Esophagus muscularis mucosa (tissue), 4 donors: ENCODE measurements at regions not wholly inside any gene's neighbourhood (a gene's known extent, or its start where the extent isn't known, plus 50 kb on each side); places are given as distances from the start of the nearest gene placed in this dataset.

Experiments
- DNase-seq: peaks from one replicate; pipeline ENCODE4 v3.0.0-alpha.2; 2017; ENCODE audit errors: extremely low spot score
- H3K27ac ChIP-seq, 4 donors: fragments of 200-600 bp; sonication (generic); replicated peaks in 1 of 4; 1 replicate in 3 of 4; 2 replicates in 1 of 4; pipeline ENCODE4 v1.5.1; 2016 to 2019; ENCODE audit warnings: mild to moderate bottlenecking in 1 of 4
- H3K27me3 ChIP-seq, 4 donors: fragments of 200-600 bp; sonication (generic); one replicate each; pipeline versions ENCODE4 v1.5.1 to v1.6.0; 2016 to 2019
- H3K36me3 ChIP-seq, 4 donors: fragments of 200-600 bp; sonication (generic); one replicate each; pipeline ENCODE4 v1.5.1; 2016 to 2019
- H3K4me1 ChIP-seq, 4 donors: fragments of 200-600 bp; sonication (generic); one replicate each; pipeline ENCODE4 v1.5.1; 2016 to 2019
- H3K4me3 ChIP-seq, 4 donors: fragments of 200-600 bp; sonication (generic); 1 replicate in 2 of 4; 2 replicates in 2 of 4; pipeline ENCODE4 v1.5.1; 2016 to 2019; ENCODE audit warnings: mild to moderate bottlenecking in 4 of 4, moderate library complexity in 1 of 4
- H3K9me3 ChIP-seq, 4 donors: fragments of 200-600 bp; sonication (generic); 1 replicate in 3 of 4; 2 replicates in 1 of 4; pipeline ENCODE4 v1.5.1; 2016 to 2019
- EP300 ChIP-seq: sonication (generic); formaldehyde crosslinking; IDR thresholded peaks from one replicate; pipeline ENCODE4 v1.6.1; 2017; ENCODE audit warnings: antibody characterized with exemption
- POLR2A ChIP-seq: fragments of 450-650 bp; IDR thresholded peaks from one replicate; pipeline ENCODE4 v1.6.1; 2017; ENCODE audit warnings: antibody characterized with exemption, moderate library complexity, mild to moderate bottlenecking, low read depth
- POLR2AphosphoS5 ChIP-seq, 2 donors: sonication (generic); formaldehyde crosslinking; IDR thresholded peaks; one replicate each; pipeline ENCODE4 v1.6.1; 2017; ENCODE audit warnings: antibody characterized with exemption in 2 of 2
- WGBS: methylation state at CpG from one replicate; pipeline ENCODE4 v1.1.5; 2018; 5-methylcytosine and 5-hydroxymethylcytosine counted together
- intact Hi-C: fragments of 100-400 bp; cut with DNase I; formaldehyde crosslinking; loops from one replicate; pipeline ENCODE4 v1.15.1; 2023
- TF ChIP-seq, protein P1 (sequence below), 3 experiments: fragments of 200-600 bp in 2 of 3; fragments of 450-650 bp in 1 of 3; sonication (generic) in 2 of 3; IDR thresholded peaks; one replicate each; pipeline ENCODE4 v1.5.1; 2017 to 2019; ENCODE audit warnings: antibody characterized with exemption in 3 of 3, mild to moderate bottlenecking in 2 of 3, moderate library complexity in 1 of 3

GRCh38 chr11:19557185-19557584, 155.5 kb upstream of the NAV2 start:
- H3K4me1 ChIP-seq, result peaks cover 0 to 18% (median 13%) of the 10 kb centered on the region in 4 donors
- no peaks in the 10 kb centered on the region for H3K9me3 ChIP-seq
- H3K27ac ChIP-seq, result no peak overlapping the region
- no peaks in the 10 kb centered on the region for H3K27me3 ChIP-seq
- no peaks in the 10 kb centered on the region for H3K36me3 ChIP-seq
- TF ChIP-seq, protein P1, sequence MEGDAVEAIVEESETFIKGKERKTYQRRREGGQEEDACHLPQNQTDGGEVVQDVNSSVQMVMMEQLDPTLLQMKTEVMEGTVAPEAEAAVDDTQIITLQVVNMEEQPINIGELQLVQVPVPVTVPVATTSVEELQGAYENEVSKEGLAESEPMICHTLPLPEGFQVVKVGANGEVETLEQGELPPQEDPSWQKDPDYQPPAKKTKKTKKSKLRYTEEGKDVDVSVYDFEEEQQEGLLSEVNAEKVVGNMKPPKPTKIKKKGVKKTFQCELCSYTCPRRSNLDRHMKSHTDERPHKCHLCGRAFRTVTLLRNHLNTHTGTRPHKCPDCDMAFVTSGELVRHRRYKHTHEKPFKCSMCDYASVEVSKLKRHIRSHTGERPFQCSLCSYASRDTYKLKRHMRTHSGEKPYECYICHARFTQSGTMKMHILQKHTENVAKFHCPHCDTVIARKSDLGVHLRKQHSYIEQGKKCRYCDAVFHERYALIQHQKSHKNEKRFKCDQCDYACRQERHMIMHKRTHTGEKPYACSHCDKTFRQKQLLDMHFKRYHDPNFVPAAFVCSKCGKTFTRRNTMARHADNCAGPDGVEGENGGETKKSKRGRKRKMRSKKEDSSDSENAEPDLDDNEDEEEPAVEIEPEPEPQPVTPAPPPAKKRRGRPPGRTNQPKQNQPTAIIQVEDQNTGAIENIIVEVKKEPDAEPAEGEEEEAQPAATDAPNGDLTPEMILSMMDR (IDR thresholded peaks at IDR 0.05), result no peak
- TF ChIP-seq POLR2AphosphoS5 (IDR thresholded peaks at IDR 0.05) (no peak), EP300 (no peak), POLR2A (no peak)
- H3K4me3 ChIP-seq, result no peak overlapping the region
- intact Hi-C loops, result loop anchor here (5.0 kb wide), 1 partner anchor 575 kb away; no protein-coding TSS in a partner anchor
- no peak for DNase-seq
- 71% methylated on average over 6 of the region's 6 CpGs for WGBS

GRCh38 chr11:19555266-19555665, 157.4 kb upstream of the NAV2 start:
- 82% methylated on average over 3 of the region's 3 CpGs for WGBS
- H3K9me3 ChIP-seq, result no peaks in the 10 kb centered on the region

DNA sequence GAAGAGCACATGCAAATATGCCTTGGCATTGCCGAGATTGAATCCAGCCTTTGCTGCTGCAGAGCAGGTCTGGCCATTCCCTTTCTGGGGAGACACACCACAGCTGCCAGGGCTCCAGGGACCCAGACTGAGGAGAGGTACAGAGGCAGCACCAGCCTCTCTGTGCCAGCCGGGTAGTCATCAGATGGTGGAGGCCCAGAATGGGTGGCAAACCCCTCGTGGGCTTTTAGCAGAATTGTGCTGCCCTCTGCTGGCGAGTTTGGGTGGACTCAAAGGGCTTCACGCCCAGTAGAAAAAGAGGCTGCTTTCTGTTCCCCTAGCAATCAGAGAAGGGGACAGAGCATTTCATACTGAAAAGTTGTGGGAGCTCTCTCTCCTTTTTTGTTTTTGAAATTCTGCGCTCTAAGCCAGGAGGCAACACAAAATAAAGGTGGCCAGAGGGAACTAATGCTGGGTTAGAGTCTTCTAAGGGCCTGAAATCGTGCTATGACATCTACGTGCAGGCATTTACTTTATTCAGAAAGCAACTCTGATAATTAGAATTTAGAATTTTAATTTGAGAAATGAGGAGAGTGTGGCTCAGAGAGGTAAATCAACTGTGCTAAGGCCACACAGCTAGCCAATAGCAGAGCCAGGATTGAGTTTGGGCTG, 158.8 kb upstream of the NAV2 start:
- peaks cover 0 to 9% (median 0%) of the 10 kb centered on the region in 4 donors for H3K27me3 ChIP-seq
- no peak for TF ChIP-seq EP300
- no peak for TF ChIP-seq POLR2AphosphoS5 (IDR thresholded peaks at IDR 0.05)
- TF ChIP-seq POLR2A, result no peak
- TF ChIP-seq, protein P1 (IDR thresholded peaks at IDR 0.05), result peak; percentile 78 to 88 (median 88)

More at GRCh38 chr11:19555266-19555665, 157.4 kb upstream of the NAV2 start:
- Histone ChIP-seq H3K27ac (no peak overlapping the region), H3K4me3 (no peak overlapping the region), H3K27me3 (no peaks in the 10 kb centered on the region), H3K36me3 (no peaks in the 10 kb centered on the region), H3K4me1 (peaks cover 0 to 18% (median 13%) of the 10 kb centered on the region in 4 donors)
- intact Hi-C loops, result loop anchor here (5.0 kb wide), 1 partner anchor 577 kb away; no protein-coding TSS in a partner anchor
- DNase-seq, result no peak
- TF ChIP-seq POLR2A (no peak), POLR2AphosphoS5 (IDR thresholded peaks at IDR 0.05) (no peak), EP300 (no peak)
- TF ChIP-seq, protein P1 (IDR thresholded peaks at IDR 0.05), result no peak

GRCh38 chr11:19552656-19553260, 159.9 kb upstream of the NAV2 start:
- no peak for DNase-seq
- WGBS, result 72% methylated on average over 8 of the region's 8 CpGs
- Histone ChIP-seq H3K9me3 (no peaks in the 10 kb centered on the region), H3K27ac (no peak overlapping the region), H3K4me1 (peaks cover 0 to 12% (median 8%) of the 10 kb centered on the region in 4 donors), H3K4me3 (no peak overlapping the region), H3K27me3 (peaks cover 0 to 9% (median 0%) of the 10 kb centered on the region in 4 donors), H3K36me3 (no peaks in the 10 kb centered on the region)
- TF ChIP-seq POLR2A, result no peak
- TF ChIP-seq, protein P1 (IDR thresholded peaks at IDR 0.05), result no peak
- no peak for TF ChIP-seq EP300
- no peak for TF ChIP-seq POLR2AphosphoS5 (IDR thresholded peaks at IDR 0.05)
- intact Hi-C loops, result loop anchor here (1.0 to 5.0 kb wide), 3 partner anchors 241 to 480 kb away; no protein-coding TSS in a partner anchor

More for the DNA sequence above, 158.8 kb upstream of the NAV2 start:
- peak; percentile 96 for DNase-seq
- Histone ChIP-seq H3K4me1 (peaks cover 0 to 18% (median 13%) of the 10 kb centered on the region in 4 donors), H3K27ac (no peak overlapping the region), H3K36me3 (no peaks in the 10 kb centered on the region), H3K9me3 (no peaks in the 10 kb centered on the region), H3K4me3 (no peak overlapping the region)
- intact Hi-C loops, result loop anchor here (1.0 to 5.0 kb wide), 3 partner anchors 243 to 482 kb away; no protein-coding TSS in a partner anchor
- 42% methylated on average over 6 of the region's 8 CpGs for WGBS
